GM19455 (cell line): ENCODE measurements at regions not wholly inside any gene's neighbourhood (a gene's known extent, or its start where the extent isn't known, plus 50 kb on each side); places are given as distances from the start of the nearest gene placed in this dataset.
"Not testable (repeated sequence)": the region's sequence is repeated elsewhere in the genome, so short reads cannot be mapped to it uniquely, and the experiment has no call there.

Experiments
- ATAC-seq: cut with Tn5 transposase; IDR thresholded peaks from one replicate; pipeline ENCODE4 v1.9.1; 2021; ENCODE audit not compliant: unreplicated experiment

- ATAC-seq = no peak
Observed at GRCh38 chr13:85140192-85140591, 659.0 kb downstream of the SLITRK6 start.

DNA sequence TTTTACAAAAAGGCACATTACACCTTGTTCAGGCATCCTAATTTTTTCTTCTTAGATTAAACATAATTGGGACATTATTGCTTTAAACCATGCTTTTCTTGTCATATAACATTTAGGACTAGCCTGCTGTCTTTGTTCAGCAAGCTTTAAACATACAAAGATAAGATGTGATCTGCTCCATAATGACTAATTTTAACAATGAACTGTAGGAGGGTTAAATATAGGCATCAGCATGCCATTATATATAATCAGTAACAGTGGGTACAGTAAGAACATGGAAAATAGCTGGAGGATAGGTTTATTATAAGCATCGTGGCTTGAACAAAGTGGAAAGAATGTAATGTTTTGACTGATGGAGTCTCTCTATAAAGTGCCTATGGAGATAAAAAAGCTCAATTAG is 661.7 kb downstream of the SLITRK6 start:
- no peak for ATAC-seq

- no peak for ATAC-seq
Observed at GRCh38 chr13:85132986-85133385, 666.2 kb downstream of the SLITRK6 start.

DNA sequence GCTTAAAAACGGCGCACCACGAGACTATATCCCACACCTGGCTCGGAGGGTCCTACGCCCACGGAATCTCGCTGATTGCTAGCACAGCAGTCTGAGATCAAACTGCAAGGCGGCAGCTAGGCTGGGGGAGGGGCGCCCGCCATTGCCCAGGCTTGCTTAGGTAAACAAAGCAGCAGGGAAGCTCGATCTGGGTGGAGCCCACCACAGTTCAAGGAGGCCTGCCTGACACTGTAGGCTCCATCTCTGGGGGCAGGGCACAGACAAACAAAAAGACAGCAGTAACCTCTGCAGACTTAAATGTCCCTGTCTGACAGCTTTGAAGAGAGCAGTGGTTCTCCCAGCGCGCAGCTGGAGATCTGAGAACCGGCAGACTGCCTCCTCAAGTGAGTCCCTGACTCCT is 675.7 kb downstream of the SLITRK6 start:
- ATAC-seq = not testable (repeated sequence)

- ATAC-seq = no peak
Observed at GRCh38 chr13:85108356-85108755, 690.9 kb downstream of the SLITRK6 start.

- no peak for ATAC-seq
Observed at GRCh38 chr13:85099245-85099644, 700.0 kb downstream of the SLITRK6 start.

GRCh38 chr13:85095418-85096272 is 703.6 kb downstream of the SLITRK6 start:
- no peak for ATAC-seq

GRCh38 chr13:85093808-85094207 is 705.4 kb downstream of the SLITRK6 start:
- ATAC-seq = no peak

GRCh38 chr13:85091631-85092234 is 707.5 kb downstream of the SLITRK6 start:
- ATAC-seq = no peak

GRCh38 chr13:85089186-85089585 is 710.0 kb downstream of the SLITRK6 start:
- no peak for ATAC-seq

GRCh38 chr13:85080691-85081090 is 718.5 kb downstream of the SLITRK6 start:
- ATAC-seq = no peak

GRCh38 chr13:85076343-85076742 is 722.9 kb downstream of the SLITRK6 start:
- no peak for ATAC-seq

GRCh38 chr13:85074543-85075313 is 724.5 kb downstream of the SLITRK6 start:
- ATAC-seq = no peak

DNA sequence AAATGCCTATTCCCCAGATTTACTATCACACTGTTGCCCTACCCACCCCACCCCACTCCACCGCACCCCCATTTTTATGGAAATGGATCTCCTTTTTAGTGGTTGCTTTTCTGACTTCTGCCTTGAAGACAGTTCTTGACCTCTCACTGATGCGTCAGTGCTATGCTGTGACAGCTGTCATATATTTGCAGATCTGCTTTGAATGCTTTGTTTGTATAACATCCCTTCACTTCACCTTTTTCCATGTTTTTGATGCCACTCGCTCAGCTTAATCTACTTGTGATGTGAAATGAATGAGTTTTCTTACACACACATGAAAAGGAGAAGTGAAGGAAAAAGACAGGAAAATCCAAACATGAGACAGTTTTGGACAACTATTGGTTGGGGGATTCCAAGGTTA is 731.0 kb downstream of the SLITRK6 start:
- ATAC-seq = no peak

- no peak for ATAC-seq
Observed at GRCh38 chr13:85040215-85040614, 759.0 kb downstream of the SLITRK6 start.

- ATAC-seq = no peak
Observed at GRCh38 chr13:85031771-85032170, 767.4 kb downstream of the SLITRK6 start.

GRCh38 chr13:85028035-85028434 is 771.2 kb downstream of the SLITRK6 start:
- no peak for ATAC-seq

DNA sequence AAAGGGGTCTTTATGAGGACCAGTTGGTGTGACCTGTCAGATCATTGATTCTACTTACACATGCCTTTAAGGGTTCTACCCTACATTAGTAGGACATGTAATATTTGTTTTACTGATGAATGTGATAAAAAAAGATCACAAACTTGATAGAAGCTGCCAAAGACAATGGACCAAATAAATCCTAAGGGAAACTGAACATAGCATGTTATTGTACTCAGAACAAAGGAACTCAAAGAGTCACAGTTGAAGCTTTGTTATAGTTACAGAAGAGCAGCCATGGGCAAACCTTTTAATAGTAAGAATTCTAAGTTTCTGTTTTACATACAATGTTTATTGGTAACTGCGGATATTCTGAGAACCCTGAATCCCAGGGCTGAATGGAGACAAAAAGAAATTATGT is 780.1 kb downstream of the SLITRK6 start:
- ATAC-seq = no peak

- no peak for ATAC-seq
Observed at GRCh38 chr13:85013006-85013405, 786.2 kb downstream of the SLITRK6 start.

GRCh38 chr13:85009447-85009846 is 789.8 kb downstream of the SLITRK6 start:
- no peak for ATAC-seq

DNA sequence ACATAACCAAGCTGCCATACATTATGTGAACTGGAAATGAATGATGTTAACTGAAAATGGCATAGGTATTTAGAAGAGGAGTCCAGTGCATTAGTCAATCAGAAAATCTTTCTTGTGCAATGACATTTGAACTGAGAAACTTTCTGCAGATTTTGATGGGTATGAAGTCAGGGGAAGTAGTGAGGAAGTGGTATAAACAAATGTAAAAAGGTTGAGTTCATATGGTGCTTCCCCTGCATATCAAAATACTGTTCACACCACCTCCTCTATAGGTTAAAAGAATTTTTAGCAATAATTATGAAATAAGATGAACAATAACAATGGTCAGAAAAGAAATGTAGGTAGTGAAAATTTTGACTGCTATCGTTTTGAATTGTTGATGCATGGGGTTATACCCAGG is 800.0 kb downstream of the SLITRK6 start:
- ATAC-seq = no peak

GRCh38 chr13:84998681-84999080 is 800.5 kb downstream of the SLITRK6 start:
- no peak for ATAC-seq
